Activated CD8-positive, alpha-beta memory T cell treated with anti-CD3 and anti-CD28 coated beads for 4 hours (primary cell): ENCODE measurements at regions not wholly inside any gene's neighbourhood (a gene's known extent, or its start where the extent isn't known, plus 50 kb on each side); places are given as distances from the start of the nearest gene placed in this dataset.

Source experiments
- DNase-seq, 2 donors: peaks; one replicate each; pipeline ENCODE4 v3.0.0-alpha.2; 2020; ENCODE audit warnings: low read depth in 2 of 2

GRCh38 chr2:212708355-212708754 is 169.8 kb upstream of the ERBB4 start:
- DNase-seq = no peak

- DNase-seq = no peak
These were observed 156.8 kb upstream of the ERBB4 start for GRCh38 chr2:212695426-212695825.

- DNase-seq = no peak
These were observed 155.8 kb upstream of the ERBB4 start for GRCh38 chr2:212694398-212694797.

GRCh38 chr2:212692466-212692865 is 153.9 kb upstream of the ERBB4 start:
- no peak for DNase-seq

GRCh38 chr2:212686285-212686895 is 147.8 kb upstream of the ERBB4 start:
- peak; percentile 13 to 15 for DNase-seq

- no peak for DNase-seq
These were observed 144.9 kb upstream of the ERBB4 start for GRCh38 chr2:212683346-212684097.

- DNase-seq = no peak
These were observed 144.3 kb upstream of the ERBB4 start for GRCh38 chr2:212682937-212683336.

- no peak for DNase-seq
These were observed 138.9 kb upstream of the ERBB4 start for GRCh38 chr2:212677466-212677865.

GRCh38 chr2:212672186-212672585 is 133.6 kb upstream of the ERBB4 start:
- DNase-seq = no peak

- no peak for DNase-seq
These were observed 131.2 kb upstream of the ERBB4 start for GRCh38 chr2:212669761-212670160.

GRCh38 chr2:212667751-212668316 is 129.2 kb upstream of the ERBB4 start:
- DNase-seq = no peak

- DNase-seq = no peak
These were observed 127.3 kb upstream of the ERBB4 start for GRCh38 chr2:212665948-212666347.

GRCh38 chr2:212659441-212659840 is 120.8 kb upstream of the ERBB4 start:
- DNase-seq = no peak

- no peak for DNase-seq
These were observed 111.0 kb upstream of the ERBB4 start for GRCh38 chr2:212649646-212650045.

- DNase-seq = no peak
These were observed 108.2 kb upstream of the ERBB4 start for GRCh38 chr2:212646698-212647366.

- no peak for DNase-seq
These were observed 105.7 kb upstream of the ERBB4 start for GRCh38 chr2:212644195-212644837.

- no peak for DNase-seq
These were observed 101.8 kb upstream of the ERBB4 start for GRCh38 chr2:212640428-212640827.

GRCh38 chr2:212638694-212639093 is 100.1 kb upstream of the ERBB4 start:
- no peak for DNase-seq

GRCh38 chr2:212628586-212628985 is 90.0 kb upstream of the ERBB4 start:
- no peak for DNase-seq

- no peak for DNase-seq
These were observed 87.8 kb upstream of the ERBB4 start for GRCh38 chr2:212626371-212626918.

- no peak for DNase-seq
These were observed 81.4 kb upstream of the ERBB4 start for GRCh38 chr2:212619954-212620353.

- DNase-seq = no peak
These were observed 80.0 kb upstream of the ERBB4 start for GRCh38 chr2:212618636-212619035.
